ENCODE measurements at regions not wholly inside any gene's neighbourhood (a gene's known extent, or its start where the extent isn't known, plus 50 kb on each side); places are given as distances from the start of the nearest gene placed in this dataset.
"Not testable (repeated sequence)": the region's sequence is repeated elsewhere in the genome, so short reads cannot be mapped to it uniquely, and the experiment has no call there.

DNA sequence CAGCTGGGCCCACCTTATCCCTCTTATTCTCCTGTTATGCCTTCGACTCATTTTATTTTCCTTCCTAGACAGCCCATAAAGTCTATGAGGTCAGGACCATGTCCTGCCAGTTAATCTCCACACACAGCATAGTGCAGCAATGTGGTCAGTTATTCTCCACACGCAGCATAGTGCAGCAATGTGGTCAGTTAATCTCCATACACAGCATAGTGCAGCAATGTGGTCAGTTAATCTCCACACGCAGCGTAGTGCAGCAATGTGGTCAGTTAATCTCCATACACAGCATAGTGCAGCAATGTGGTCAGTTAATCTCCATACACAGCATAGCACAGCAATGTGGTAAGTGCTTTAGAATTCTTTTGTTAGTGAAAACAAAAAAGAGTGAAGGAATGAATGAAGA lies 77.8 kb downstream of the TEX36 start:
- no peak for DNase-seq

GRCh38 chr10:125602825-125603224 lies 80.1 kb downstream of the TEX36 start:
- no peak for DNase-seq

DNA sequence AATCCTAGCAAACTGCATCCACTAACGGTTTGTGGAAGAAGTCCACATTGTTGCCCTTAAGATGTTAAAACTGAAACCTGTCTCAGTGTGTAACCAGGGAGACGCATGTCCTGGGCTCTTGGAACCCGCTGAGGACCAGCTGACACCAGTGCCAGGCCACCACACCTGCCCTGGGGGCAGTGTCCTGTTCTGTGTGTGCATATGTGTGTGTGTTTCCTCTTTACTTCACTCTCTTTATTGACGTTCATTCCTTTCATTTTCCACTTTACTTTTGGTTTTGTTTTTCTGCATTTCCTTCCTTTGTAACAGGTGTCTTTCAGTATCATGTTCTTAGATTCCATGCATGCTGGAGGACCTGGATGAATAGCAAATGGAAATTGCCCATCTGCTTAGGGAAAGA lies 83.8 kb downstream of the TEX36 start:
- no peak for DNase-seq

DNA sequence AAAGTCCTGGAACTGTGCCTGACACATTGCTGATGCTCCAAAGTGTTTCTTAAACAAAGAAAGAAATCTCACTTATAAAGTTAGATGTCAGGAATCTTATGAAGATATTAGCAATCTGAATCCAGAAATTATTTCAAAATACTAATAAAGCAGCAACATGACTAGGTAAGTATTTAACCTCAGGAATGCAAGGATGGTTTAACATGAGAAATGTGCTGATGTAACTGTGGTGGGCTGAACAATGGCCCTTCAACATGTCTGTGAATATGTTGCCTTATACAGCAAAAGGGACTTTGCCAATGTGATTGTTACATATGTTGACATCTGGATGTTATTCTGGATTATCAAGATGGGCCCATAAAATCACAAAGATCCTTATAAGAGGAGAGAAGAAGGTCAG lies 87.1 kb downstream of the TEX36 start:
- no peak for DNase-seq

DNA sequence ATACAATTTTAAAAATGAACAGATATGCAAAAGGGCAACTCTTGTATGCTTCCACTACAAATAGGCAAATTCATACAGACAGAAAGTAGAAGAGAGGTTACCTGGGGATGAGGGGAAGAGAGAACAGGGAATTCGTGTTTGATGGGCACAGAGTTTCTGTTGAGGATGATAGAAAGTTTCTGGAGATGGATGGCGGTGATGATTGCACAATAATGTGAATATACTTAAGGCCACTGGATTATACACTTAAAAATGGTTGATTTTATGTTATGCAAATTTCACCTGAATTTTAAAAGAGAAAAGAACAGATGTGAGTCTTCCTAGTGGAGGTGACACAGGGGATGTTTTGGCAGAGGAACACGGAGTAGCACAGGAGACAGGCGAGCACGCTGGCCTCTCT lies 89.3 kb downstream of the TEX36 start:
- no peak for DNase-seq

DNA sequence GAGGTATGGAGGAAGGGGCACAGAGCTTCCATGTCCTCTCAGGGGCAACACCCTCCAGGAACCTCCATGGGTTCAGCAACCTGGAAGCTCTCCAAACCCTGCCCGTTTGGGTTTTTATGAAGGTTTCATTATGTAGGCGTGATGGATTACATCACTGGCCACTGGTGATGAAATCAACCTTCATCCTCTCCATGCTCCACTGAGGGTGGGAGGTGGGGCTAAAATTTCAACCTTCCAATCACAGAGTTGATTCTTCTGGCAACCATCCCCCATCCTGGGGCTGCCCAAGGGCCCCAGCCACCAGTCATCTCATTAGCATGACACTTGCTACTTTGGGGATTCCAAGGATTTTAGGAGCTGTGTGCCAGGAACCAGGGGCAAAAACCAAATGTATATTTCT lies 90.1 kb downstream of the TEX36 start:
- no peak for DNase-seq

- DNase-seq: peak in 1 of 3 donors; percentile 0
These were observed 91.1 kb downstream of the TEX36 start for GRCh38 chr10:125591886-125592285.

DNA sequence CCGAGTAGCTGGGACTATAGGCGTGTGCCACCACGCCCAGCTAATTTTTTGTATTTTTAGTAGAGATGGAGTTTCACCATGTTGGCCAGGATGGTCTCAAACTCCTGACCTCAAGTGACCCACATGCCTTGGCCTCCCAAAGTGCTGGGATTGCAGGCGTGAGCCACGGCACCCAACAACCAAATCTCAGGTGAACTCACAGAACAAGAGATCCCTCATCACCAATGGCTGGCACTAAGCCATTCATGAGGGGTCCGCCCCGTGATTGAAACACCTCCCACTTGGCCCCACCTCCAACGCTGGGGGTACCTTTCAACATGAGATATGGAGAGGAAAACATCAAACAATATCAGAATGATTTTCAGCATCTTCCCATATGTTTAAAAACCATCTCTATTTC lies 94.2 kb downstream of the TEX36 start:
- not testable (repeated sequence) for DNase-seq

GRCh38 chr10:125584954-125585353 lies 98.0 kb downstream of the TEX36 start:
- DNase-seq: no peak

- no peak for DNase-seq
These were observed 104.2 kb downstream of the TEX36 start for GRCh38 chr10:125578658-125579315.

- no peak for DNase-seq
These were observed 107.1 kb downstream of the TEX36 start for GRCh38 chr10:125575843-125576242.

GRCh38 chr10:125568156-125568555 lies 114.8 kb downstream of the TEX36 start:
- no peak for DNase-seq

DNA sequence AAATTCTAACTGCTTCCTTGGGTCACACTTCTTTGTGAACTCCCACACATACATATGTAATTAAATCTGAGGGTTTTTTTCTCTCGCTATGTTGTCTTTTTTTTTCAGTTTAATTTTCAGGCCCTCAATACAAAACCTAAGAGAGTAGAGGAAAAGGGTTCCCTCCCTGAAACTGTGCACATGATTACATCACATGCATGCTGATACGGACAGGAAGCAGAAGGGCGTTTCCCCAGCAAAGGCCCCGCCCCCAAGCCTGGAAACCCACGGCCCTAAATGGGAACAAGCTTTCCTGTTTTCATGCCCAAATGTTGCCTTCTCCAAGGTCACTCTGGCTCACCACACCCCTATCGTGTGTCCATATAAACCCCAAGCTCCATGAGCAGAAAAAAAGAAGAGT lies 115.4 kb downstream of the TEX36 start:
- no peak for DNase-seq

- DNase-seq: peak in 1 of 3 donors; percentile 14
These were observed 117.9 kb downstream of the TEX36 start for GRCh38 chr10:125565046-125565445.

DNA sequence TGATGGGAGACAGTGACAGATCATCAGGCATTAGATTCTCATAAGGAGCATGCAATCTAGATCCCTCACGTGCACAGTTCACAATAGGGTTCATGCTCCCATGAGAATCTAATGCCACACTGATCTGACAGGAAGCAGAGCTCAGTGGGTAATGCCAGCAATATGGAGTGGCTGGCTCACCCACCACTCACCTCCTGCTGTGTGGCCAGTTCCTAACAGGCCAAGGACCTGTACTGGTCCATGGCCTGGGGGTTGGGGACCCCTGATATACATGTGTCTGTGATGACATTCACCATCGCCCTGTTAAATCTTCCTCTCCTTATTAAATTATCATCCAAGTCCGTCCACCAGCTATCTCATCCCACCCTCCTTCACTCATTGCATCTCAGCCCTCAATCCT lies 118.4 kb downstream of the TEX36 start:
- DNase-seq: no peak

DNA sequence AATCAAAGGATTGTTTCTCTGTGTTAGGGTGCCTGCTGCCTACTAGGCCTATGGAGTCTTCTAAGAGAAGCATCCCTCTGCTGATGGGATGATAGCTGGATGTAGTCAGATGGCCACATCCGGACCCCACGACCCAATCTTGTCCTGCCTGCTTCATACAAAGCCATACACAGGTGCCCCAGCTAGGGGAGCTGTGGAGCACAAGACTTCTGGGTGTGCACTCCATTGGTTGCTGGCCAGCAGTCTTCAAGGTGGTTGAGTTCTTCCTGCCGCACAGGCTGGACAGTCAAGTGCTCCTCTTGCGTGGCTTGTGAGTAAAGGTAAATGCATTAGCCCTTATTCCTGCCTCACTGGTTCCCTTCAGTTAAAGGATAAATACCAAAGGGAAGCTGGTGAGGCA lies 120.2 kb downstream of the TEX36 start:
- DNase-seq: no peak

- no peak for DNase-seq
These were observed 122.0 kb downstream of the TEX36 start for GRCh38 chr10:125560947-125561346.

- no peak for DNase-seq
These were observed 123.8 kb downstream of the TEX36 start for GRCh38 chr10:125559210-125559609.

GRCh38 chr10:125557801-125558505 lies 125.0 kb downstream of the TEX36 start:
- DNase-seq: peak in 1 of 3 donors; percentile 29

GRCh38 chr10:125557311-125557710 lies 125.7 kb downstream of the TEX36 start:
- peak in 1 of 3 donors; percentile 51 for DNase-seq

DNA sequence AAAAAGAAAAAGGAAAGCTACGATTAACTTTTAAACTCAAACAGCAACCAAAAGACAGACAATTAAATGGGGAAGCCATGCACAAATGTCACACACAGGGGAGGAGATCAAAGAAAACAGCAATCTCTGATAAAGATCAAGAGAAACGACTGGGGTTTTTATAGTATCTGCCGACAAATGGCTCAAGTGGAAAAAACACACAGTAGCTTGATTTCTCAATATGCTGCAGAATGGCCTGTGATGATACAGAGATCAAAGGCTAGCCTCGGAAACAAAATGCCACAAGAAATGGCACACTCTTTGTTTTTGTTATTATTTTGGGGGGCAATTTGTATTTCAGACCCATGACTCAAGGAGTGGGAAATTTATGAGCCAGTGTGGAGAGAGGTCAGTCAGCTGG lies 126.1 kb downstream of the TEX36 start:
- no peak for DNase-seq

DNA sequence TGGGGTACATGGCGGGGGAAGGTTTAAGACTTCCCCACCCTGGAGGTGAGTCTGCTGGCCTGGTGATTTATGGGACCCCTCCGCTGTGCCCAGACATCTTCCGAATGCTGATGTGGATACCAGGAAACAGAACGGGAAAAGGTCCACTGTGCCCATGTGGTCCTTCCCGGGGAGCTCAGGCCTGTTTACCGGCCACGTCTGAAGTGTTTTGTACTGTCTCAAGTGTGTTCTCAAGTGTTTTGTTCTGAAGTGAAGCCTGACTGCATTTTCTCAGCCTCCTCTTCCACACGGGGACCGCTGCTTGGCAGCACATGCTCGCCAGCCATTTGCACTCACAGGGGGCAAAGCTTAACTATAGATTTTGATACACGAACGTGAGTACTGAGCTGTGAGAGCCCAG lies 127.2 kb downstream of the TEX36 start:
- no peak for DNase-seq

DNA sequence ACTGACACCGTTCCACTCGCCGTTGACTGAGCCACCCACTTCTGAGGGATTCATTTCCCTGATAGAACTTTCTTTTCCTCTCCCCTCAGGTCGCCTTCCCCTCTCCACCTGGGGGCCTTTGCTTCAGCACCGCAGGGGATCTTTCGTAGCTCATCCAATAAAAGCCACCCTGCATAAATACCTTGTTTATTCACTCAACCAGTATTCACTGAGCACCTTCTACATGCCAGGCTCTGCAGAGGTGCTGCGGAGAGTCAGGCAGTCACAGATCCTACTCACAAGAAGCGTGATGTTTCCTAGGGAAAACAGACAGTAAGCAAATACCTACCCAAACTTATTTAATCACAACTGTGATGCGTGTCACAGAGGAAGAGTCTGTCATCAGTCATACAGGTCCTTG lies 127.7 kb downstream of the TEX36 start:
- DNase-seq: no peak

- no peak for DNase-seq
These were observed 128.2 kb downstream of the TEX36 start for GRCh38 chr10:125554753-125555152.

All from muscle of back (tissue), 3 donors.